ENCODE measurements at regions not wholly inside any gene's neighbourhood (a gene's known extent, or its start where the extent isn't known, plus 50 kb on each side); places are given as distances from the start of the nearest gene placed in this dataset.
A peak's percentile ranks its signal among the peaks of the same experiment; 100 is the strongest.
"Not testable (repeated sequence)": the region's sequence is repeated elsewhere in the genome, so short reads cannot be mapped to it uniquely, and the experiment has no call there.

- no peak for DNase-seq (ENCODE audit: low read depth)
Measured at GRCh38 chr7:69208276-69208675, 390.0 kb upstream of the AUTS2 start.

DNA sequence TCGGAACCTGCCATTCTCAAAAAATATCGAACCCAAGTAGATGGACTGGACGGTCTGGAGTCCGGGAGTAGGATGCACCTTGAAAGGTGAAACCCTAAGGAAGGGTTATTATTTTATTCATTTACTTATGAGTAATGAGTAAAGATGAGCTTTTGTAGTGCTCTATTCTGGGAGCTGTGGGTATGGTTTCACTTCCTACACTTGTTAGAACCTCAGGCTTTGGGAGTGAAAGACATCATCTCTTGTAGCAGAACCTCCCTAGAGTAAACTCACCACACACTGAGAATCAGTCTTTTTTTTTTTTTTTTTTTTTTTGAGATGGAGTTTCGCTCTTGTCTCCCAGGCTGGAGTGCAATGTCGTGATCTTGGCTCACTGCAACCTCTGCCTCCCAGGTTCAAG, 389.4 kb upstream of the AUTS2 start:
- no peak for DNase-seq (ENCODE audit: low read depth)

DNA sequence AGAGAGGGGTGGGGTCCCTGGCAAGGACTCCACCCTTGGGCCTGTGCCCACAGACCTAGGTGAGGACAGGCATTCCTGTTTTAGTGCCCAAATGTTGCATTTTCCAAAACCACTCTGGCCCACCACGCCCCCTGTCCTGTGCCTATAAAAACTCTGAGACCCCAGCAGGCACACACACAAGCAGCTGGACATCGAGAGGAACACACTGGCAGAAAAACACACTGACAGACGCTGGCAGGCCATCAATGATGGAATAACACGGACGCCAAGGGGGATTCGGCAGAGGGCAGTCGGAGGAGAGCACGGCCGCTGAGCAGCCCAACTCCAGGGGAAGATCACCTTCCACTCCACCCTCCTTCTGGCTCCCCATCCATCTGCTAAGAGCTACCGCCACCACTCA, 386.9 kb upstream of the AUTS2 start:
- DNase-seq (ENCODE audit: low read depth), result no peak

DNA sequence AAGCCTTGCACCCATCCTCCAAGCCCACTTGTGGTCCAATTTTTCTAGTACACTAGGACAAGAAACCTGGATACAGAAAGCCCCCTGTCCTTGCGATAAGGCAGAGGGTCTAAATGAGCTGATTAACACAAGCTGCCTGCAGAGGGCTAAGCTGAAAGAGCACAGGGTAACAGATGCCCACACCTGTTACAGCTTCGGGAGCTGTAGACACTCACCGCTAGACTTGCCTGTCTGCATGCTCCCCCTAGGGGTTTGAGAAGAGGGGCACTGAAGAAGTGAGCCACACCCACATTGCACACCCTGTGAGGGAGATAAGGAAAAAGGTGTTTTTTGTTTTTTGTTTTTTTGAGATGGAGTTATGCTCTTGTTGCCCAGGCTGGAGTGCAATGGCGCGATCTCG, 386.5 kb upstream of the AUTS2 start:
- no peak for DNase-seq (ENCODE audit: low read depth)

- no peak for DNase-seq (ENCODE audit: low read depth)
Measured at GRCh38 chr7:69213878-69214277, 384.4 kb upstream of the AUTS2 start.

- DNase-seq (ENCODE audit: low read depth), result not testable (repeated sequence)
Measured at GRCh38 chr7:69215516-69215915, 382.8 kb upstream of the AUTS2 start.

- no peak for DNase-seq (ENCODE audit: low read depth)
Measured at GRCh38 chr7:69217516-69218350, 380.5 kb upstream of the AUTS2 start.

- no peak for DNase-seq (ENCODE audit: low read depth)
Measured at GRCh38 chr7:69218576-69218975, 379.7 kb upstream of the AUTS2 start.

- DNase-seq (ENCODE audit: low read depth), result no peak
Measured at GRCh38 chr7:69219381-69219780, 378.9 kb upstream of the AUTS2 start.

DNA sequence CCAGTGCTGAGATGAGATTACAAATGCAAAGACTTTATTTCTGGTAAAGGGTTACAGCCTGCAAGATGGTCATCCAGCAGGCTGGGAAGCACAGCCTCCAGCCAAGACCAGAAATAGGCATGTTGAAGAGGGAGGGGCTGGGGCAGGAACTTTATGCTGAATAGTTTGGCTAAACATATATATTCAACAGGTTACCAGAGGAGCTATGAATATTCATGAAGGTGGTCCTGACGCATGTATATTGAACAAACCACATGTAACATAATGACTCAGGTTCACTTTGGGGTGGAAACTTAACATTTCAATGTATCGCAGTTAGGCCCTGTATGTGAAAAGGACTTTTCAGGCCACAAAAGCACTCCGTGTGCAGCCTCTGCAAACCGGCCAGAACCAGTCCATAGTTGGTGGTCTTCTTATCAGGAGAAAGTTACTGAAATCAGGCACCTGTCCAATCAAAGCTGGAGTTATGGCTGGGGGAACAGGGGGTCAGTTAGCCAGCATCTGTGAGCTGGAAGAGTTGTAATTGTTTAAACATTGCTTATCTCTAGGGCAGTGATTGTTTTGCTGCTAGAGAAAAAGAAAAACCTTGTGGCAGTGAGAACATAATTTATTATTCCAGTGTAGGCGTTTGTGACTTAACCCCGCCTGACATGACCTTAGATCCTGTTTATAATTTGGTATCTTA, 372.9 kb upstream of the AUTS2 start:
- DNase-seq (ENCODE audit: low read depth), result no peak

DNA sequence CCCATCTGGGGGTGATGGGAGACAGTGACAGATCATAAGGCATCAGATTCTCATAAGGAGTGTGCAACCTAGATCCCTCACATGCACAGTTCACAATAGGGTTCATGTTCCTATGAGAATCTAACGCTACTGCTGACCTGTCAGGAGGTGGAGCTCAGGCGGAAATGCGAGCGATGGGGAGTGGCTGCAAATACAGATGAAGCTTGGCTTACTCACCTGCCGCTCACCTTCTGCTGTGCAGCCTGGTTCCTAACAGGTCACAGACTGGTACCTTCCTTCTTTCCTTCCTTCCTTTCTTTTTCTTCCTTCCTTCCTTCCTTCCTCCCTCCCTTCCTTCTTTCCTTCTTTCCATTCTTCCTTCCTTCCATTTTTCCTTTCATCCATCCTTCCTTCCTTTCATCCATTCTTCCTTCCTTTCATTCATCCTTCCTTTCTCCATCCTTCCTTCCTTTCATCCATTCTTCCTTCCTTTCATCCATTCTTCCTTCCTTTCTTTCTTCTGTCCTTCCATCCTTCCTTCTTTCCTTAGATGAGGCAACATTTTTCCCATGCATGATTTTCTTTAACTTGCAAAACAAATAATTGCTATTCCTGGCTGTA, 370.0 kb upstream of the AUTS2 start:
- DNase-seq (ENCODE audit: low read depth), result no peak

DNA sequence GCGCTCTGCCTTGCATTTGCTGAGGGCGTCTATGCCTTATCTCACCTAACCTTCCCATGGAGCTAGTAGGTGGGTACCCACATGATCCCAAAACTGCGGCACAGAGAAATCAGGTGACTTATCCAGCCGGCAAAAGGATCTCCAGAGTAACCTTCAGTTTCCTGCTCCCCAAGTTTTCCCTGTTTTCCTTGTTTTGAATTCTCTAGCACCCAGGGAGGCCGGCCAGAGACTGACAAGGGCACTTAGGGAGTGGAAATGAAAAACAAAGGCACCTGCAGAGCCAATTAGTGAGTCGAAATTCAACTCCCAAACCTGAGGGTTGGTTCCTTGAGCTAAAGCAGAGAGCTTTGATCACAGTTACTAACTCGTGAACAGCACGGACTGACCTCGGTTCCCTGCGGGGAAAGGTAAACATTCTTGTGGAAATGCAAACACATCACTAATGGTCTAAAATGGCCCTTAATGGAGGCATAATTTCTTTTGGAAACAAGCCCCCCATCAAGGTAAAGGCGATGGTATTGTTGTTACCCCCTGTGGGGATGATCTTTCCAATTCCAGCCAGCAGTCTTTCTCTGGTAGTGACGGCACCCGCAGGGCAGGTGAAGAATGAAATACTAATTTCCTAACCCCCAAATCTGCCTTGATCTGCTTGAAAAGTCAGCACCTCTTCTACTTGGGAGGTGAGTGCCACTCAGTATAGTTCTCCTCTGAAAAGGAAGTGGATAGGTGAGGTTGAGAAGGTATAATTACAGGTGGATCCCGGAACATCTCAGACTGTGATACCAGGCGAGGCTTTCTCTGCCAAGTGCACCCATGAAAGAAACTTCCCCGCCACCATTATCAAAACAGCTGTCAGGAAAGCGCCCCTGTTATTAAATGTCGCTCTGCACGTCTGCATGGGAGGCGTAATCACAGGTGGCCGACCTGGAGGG, 365.6 kb upstream of the AUTS2 start:
- DNase-seq (ENCODE audit: low read depth), result no peak

DNA sequence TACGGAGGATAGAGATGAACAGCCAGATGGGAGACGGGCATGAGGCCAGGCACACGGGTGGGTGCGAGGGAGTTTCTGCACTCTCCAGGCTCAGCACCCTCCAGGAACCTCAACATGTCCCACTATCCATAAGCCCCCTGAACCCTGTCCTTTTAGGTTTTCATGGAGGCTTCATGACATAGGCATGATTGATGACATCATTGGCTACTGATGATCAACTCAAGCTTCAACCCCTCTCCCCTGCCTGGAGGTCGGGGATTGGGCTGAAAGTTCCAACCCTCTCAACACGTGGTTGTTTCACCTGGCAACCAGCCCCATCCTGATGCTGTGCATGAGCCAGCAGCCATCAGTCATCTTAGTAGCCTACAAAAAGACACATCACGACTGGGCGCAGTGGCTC, 360.7 kb upstream of the AUTS2 start:
- no peak for DNase-seq (ENCODE audit: low read depth)

DNA sequence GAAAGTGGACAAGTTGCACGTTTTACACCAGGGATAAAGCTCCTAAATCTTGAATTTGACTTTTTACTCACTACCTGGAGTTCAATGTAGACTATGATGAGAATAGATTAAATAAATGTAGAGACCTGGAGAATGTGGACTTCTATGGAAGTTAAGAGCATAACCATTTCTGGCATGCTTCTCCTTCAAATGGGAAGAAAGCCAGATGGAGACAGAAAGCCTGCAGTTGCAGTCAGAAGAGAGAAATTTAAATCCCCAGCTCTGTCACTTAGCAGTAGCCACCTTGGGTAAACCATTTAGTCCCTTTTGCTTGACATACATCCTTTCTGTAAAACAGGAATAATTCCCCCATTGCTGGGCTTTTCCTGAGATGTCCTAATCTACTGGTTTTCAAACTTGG, 355.3 kb upstream of the AUTS2 start:
- DNase-seq (ENCODE audit: low read depth), result no peak

DNA sequence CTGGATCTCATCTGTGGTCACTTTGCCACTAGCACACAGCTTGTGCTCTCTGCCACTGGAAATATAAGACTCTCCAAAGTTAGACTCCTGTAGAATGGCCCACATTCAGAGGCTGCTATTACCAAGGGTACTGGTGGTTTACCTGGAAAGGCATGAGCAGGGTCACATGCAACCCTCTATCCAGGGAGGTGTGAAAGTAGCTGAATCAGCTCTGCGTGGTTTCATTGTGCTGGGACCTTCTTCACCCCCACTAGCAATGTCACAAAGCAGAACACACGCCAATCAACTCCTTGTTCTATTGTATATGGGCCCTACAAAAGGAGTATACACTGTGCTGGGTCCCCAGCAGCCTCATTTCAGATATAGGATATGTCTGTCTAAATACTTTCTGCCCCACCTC, 353.6 kb upstream of the AUTS2 start:
- no peak for DNase-seq (ENCODE audit: low read depth)

DNA sequence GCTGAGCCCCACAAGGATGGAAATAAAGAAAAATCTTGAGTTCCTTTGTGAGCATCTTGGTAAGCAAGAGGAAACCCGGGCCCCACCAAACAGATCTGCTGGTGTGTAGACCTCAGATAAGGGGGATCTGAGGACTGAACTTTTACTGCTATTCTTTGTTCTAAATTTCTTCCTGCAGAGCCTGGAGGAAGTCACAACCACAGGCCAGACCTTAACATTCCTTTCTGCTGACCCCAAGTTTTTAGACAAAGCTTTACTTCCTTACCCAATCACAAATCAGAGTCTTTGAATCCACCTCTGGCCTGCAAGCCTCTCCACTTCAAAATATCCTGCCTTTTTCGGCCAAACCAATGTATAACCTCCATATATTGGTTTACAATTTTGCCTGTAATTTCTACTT, 352.6 kb upstream of the AUTS2 start:
- peak; percentile 1 for DNase-seq (ENCODE audit: low read depth)

GRCh38 chr7:69246758-69247157, 351.5 kb upstream of the AUTS2 start:
- no peak for DNase-seq (ENCODE audit: low read depth)

- DNase-seq (ENCODE audit: low read depth), result not testable (repeated sequence)
Measured at GRCh38 chr7:69248382-69248828, 349.9 kb upstream of the AUTS2 start.

DNA sequence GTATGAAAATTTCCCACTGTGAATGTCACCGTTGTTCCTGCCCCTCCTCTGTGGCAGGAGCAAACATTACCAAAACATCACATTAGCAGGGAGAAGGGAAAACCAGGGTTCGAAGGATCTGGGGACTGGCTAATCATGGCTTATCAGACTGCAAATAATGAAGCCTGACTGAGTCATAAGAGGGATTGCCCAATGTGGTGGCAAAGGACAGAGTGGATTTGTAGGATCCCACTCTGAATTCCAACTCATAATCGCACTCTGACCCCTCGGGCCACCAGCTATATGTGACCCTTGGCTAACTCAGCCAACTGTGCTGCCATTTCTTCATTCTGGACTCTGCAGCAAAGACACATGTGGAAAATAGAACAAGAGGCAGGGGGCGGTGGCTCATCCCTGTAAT, 347.3 kb upstream of the AUTS2 start:
- DNase-seq (ENCODE audit: low read depth), result no peak

DNA sequence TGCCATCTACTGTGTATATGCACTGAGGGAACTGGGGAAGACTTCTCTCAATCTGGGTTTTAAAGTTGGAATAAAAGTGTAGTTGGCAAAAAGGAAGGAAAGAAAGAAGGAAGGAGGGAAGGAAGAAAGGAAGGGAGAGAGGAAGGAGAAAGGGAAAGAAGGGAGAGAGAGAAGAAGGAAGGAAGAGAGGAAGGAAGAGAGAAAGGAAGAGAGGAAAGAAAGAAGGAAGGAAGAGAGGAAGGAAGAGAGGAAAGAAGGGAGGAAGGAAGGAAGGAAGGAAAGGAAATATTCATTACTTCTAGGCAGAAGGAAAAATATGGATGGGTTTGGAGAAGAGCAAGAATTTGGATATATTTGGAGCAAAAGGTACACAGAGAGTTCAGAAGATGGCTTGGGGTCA, 343.6 kb upstream of the AUTS2 start:
- no peak for DNase-seq (ENCODE audit: low read depth)

GRCh38 chr7:69256634-69257081, 341.6 kb upstream of the AUTS2 start:
- no peak for DNase-seq (ENCODE audit: low read depth)

All from HT1080 (cell line).